GM12878 (cell line): ENCODE measurements at regions not wholly inside any gene's neighbourhood (a gene's known extent, or its start where the extent isn't known, plus 50 kb on each side); places are given as distances from the start of the nearest gene placed in this dataset.

Source experiments
- EZH2 ChIP-seq: IDR thresholded peaks from 2 replicates; pipeline ENCODE4 v1.6.1; 2012; ENCODE audit warnings: low read depth, mild to moderate bottlenecking, control low read depth, inconsistent platforms, low read length, borderline replicate concordance; ENCODE audit not compliant: control insufficient read depth
- PAX5 ChIP-seq: IDR thresholded peaks from 2 replicates; pipeline ENCODE4 v1.6.1; 2011; ENCODE audit warnings: low read depth, low read length, borderline replicate concordance
- PAX8 ChIP-seq: fragments of 450-650 bp; IDR thresholded peaks from 2 replicates; pipeline ENCODE4 v1.6.1; 2017; ENCODE audit warnings: mild to moderate bottlenecking, moderate library complexity
- TF ChIP-seq, protein P1 (sequence below): IDR thresholded peaks from 2 replicates; pipeline ENCODE4 v1.6.1; 2012; ENCODE audit warnings: improper control_type of control experiment, low read depth, low read length; ENCODE audit not compliant: insufficient replicate concordance

DNA sequence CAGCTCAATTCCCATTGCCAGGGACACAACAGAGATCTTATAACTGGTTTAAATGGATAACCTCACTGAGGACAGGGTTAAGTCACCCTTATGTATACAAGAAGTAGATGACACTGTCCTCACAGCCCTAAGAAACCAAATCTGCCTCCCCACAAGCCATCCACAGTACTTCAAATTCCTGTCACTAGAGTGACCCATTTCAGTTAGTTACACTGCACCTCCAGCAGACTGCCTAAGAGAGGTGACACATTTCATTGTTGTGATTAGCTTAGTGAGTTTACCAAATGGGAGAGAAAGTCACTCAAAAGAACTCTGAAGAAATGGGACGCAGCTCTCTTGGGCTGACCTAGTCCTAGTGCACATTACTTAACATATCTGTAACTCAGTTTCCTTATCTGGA is 53.6 kb upstream of the HTR1A start (continued):
- TF ChIP-seq, protein P1, sequence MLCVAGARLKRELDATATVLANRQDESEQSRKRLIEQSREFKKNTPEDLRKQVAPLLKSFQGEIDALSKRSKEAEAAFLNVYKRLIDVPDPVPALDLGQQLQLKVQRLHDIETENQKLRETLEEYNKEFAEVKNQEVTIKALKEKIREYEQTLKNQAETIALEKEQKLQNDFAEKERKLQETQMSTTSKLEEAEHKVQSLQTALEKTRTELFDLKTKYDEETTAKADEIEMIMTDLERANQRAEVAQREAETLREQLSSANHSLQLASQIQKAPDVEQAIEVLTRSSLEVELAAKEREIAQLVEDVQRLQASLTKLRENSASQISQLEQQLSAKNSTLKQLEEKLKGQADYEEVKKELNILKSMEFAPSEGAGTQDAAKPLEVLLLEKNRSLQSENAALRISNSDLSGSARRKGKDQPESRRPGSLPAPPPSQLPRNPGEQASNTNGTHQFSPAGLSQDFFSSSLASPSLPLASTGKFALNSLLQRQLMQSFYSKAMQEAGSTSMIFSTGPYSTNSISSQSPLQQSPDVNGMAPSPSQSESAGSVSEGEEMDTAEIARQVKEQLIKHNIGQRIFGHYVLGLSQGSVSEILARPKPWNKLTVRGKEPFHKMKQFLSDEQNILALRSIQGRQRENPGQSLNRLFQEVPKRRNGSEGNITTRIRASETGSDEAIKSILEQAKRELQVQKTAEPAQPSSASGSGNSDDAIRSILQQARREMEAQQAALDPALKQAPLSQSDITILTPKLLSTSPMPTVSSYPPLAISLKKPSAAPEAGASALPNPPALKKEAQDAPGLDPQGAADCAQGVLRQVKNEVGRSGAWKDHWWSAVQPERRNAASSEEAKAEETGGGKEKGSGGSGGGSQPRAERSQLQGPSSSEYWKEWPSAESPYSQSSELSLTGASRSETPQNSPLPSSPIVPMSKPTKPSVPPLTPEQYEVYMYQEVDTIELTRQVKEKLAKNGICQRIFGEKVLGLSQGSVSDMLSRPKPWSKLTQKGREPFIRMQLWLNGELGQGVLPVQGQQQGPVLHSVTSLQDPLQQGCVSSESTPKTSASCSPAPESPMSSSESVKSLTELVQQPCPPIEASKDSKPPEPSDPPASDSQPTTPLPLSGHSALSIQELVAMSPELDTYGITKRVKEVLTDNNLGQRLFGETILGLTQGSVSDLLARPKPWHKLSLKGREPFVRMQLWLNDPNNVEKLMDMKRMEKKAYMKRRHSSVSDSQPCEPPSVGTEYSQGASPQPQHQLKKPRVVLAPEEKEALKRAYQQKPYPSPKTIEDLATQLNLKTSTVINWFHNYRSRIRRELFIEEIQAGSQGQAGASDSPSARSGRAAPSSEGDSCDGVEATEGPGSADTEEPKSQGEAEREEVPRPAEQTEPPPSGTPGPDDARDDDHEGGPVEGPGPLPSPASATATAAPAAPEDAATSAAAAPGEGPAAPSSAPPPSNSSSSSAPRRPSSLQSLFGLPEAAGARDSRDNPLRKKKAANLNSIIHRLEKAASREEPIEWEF: no peak
- TF ChIP-seq PAX5: no peak
- TF ChIP-seq EZH2: no peak
- TF ChIP-seq PAX8: no peak
